Osteoblast (primary cell): ENCODE measurements at regions not wholly inside any gene's neighbourhood (a gene's known extent, or its start where the extent isn't known, plus 50 kb on each side); places are given as distances from the start of the nearest gene placed in this dataset.

Experiments used
- DNase-seq: peaks from one replicate; pipeline ENCODE4 v3.0.0; 2011; ENCODE audit warnings: low spot score, mixed read lengths; ENCODE audit not compliant: insufficient read length; ENCODE audit errors: missing footprints
- H2AFZ ChIP-seq: 2 replicates; pipeline ENCODE4 v1.6.0; 2011; ENCODE audit warnings: mild to moderate bottlenecking, low read length
- H3K27ac ChIP-seq: 2 replicates; pipeline ENCODE4 v1.5.1; 2011; ENCODE audit warnings: mild to moderate bottlenecking, low read depth, low read length, moderate library complexity
- H3K27me3 ChIP-seq: 2 replicates; pipeline ENCODE4 v1.6.0; 2012; ENCODE audit warnings: mild to moderate bottlenecking, control low read depth, inconsistent platforms, low read length, moderate library complexity; ENCODE audit not compliant: insufficient read depth
- H3K36me3 ChIP-seq: 2 replicates; pipeline ENCODE4 v1.5.1; 2011; ENCODE audit warnings: mild to moderate bottlenecking, low read length, control low read depth, moderate library complexity; ENCODE audit not compliant: insufficient read depth
- H3K4me1 ChIP-seq: 2 replicates; pipeline ENCODE4 v1.5.1; 2011; ENCODE audit warnings: mild to moderate bottlenecking, low read length, control low read depth, moderate library complexity; ENCODE audit not compliant: insufficient read depth
- H3K4me2 ChIP-seq: 2 replicates; pipeline ENCODE4 v1.6.0; 2011; ENCODE audit warnings: mild to moderate bottlenecking, low read length; ENCODE audit not compliant: insufficient read depth
- H3K4me3 ChIP-seq: fragments of 200-600 bp; sonication (generic); 3 replicates; pipeline ENCODE4 v1.5.1; 2012; ENCODE audit warnings: mild to moderate bottlenecking, low read length, inconsistent platforms; ENCODE audit not compliant: insufficient read depth
- H3K79me2 ChIP-seq: 2 replicates; pipeline ENCODE4 v1.6.0; 2012; ENCODE audit warnings: mild to moderate bottlenecking, low read length, control low read depth, inconsistent platforms; ENCODE audit not compliant: insufficient read depth
- H3K9me3 ChIP-seq: 2 replicates; pipeline ENCODE4 v1.5.1; 2011; ENCODE audit warnings: low read depth, low read length, control low read depth
- H4K20me1 ChIP-seq: 2 replicates; pipeline ENCODE4 v1.6.0; 2012; ENCODE audit warnings: mild to moderate bottlenecking, low read length, control low read depth; ENCODE audit not compliant: insufficient read depth
- CTCF ChIP-seq: IDR thresholded peaks from 2 replicates; pipeline ENCODE4 v1.5.1; 2011; ENCODE audit warnings: mild to moderate bottlenecking, low read depth, low read length, moderate library complexity; ENCODE audit errors: extremely low read depth

GRCh38 chr2:56754066-56754615 lies 570.4 kb downstream of the CCDC85A start:
- no peak overlapping the region for H3K27ac ChIP-seq
- H3K9me3 ChIP-seq: no peaks in the 10 kb centered on the region
- no peaks in the 10 kb centered on the region for H3K36me3 ChIP-seq
- H3K4me1 ChIP-seq: no peaks in the 10 kb centered on the region
- no peak for TF ChIP-seq CTCF
- H4K20me1 ChIP-seq: no peaks in the 10 kb centered on the region
- no peak overlapping the region for H2AFZ ChIP-seq
- H3K4me2 ChIP-seq: no peak overlapping the region
- no peaks in the 10 kb centered on the region for H3K79me2 ChIP-seq
- DNase-seq: no peak
- H3K4me3 ChIP-seq: no peak overlapping the region
- H3K27me3 ChIP-seq: no peaks in the 10 kb centered on the region

DNA sequence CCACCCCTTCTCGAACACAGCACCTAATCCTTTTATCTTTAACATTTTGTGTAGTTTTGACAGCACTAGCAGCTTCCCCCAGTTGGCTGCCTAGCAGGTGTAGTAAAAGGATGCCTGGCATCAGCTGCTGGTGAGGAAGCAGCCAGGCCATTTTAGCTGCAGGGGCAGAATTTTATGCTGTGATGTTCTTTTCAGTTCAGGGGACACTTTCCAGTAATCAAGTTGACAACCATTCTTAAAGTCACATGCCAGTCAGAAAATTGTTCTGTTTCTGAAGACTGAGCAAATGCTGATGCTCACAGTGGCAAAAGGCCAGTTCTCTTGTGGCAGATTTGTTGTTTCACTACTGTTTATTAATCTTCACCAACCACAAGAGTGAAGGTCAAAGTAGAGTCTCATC lies 570.8 kb downstream of the CCDC85A start:
- no peak overlapping the region for H3K4me3 ChIP-seq
- H3K9me3 ChIP-seq: no peaks in the 10 kb centered on the region
- H3K4me1 ChIP-seq: no peaks in the 10 kb centered on the region
- no peak overlapping the region for H3K4me2 ChIP-seq
- no peaks in the 10 kb centered on the region for H3K27me3 ChIP-seq
- H3K79me2 ChIP-seq: no peaks in the 10 kb centered on the region
- no peak for TF ChIP-seq CTCF
- H4K20me1 ChIP-seq: no peaks in the 10 kb centered on the region
- no peak overlapping the region for H3K27ac ChIP-seq
- H2AFZ ChIP-seq: no peak overlapping the region
- H3K36me3 ChIP-seq: no peaks in the 10 kb centered on the region
- no peak for DNase-seq

DNA sequence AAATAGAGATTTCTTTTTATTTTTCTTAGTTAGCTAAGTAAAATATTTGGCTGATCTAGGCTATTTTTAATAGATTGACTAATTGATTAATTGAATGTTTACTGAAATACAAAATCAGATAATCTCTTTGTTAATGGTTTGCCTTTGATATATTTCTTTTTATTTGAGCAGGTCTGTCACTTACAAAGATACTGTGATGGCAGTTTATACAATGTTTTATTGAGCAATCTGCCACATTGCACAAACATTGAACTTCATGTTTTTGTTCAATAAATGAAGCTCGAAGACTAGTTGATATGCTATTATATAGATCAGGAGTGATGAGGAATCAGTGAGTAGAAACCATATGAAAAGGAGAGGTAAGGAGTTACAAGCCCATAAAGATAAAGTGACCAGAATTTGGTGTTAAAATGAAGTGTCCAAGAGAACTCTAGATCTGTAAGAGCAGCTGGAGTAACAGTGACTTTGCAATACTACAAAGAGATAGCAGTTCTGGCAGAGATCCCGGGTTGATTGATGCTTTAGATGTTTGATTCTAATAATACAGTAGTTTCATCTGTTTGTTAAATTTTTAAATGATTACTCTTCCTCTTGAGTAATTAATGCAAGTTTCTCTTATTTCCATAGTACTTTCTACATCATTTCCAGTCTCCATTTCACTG lies 574.2 kb downstream of the CCDC85A start:
- Histone ChIP-seq H2AFZ (no peak overlapping the region), H3K27ac (no peak overlapping the region), H3K27me3 (no peaks in the 10 kb centered on the region), H3K9me3 (no peaks in the 10 kb centered on the region), H3K36me3 (no peaks in the 10 kb centered on the region), H4K20me1 (no peaks in the 10 kb centered on the region), H3K4me3 (no peak overlapping the region), H3K4me2 (no peak overlapping the region), H3K4me1 (no peaks in the 10 kb centered on the region), H3K79me2 (no peaks in the 10 kb centered on the region)
- no peak for DNase-seq
- no peak for TF ChIP-seq CTCF

DNA sequence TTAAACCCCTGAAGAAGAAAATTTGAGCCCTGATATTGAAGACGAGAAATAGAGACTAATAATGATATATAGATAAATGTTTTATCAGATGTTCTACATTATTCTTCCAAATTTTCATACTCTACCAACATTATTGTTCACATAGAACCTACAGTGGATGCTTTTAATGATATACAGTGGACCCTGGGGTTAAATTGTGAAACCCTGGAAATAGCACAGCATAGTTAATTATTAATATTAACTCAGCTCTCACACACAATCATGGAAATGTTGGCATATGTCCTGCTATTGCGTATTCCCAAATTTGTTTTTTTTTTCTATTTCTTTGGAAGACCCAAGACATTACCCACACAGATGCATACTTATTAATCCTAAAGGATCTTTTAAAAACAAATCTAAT lies 579.9 kb downstream of the CCDC85A start:
- Histone ChIP-seq H3K4me1 (no peaks in the 10 kb centered on the region), H3K36me3 (no peaks in the 10 kb centered on the region), H3K27ac (no peak overlapping the region), H4K20me1 (no peaks in the 10 kb centered on the region), H3K79me2 (no peaks in the 10 kb centered on the region), H3K9me3 (no peaks in the 10 kb centered on the region), H3K4me3 (no peak overlapping the region), H3K27me3 (no peaks in the 10 kb centered on the region), H2AFZ (no peak overlapping the region), H3K4me2 (no peak overlapping the region)
- no peak for DNase-seq
- no peak for TF ChIP-seq CTCF
